ENCODE measurements at regions not wholly inside any gene's neighbourhood (a gene's known extent, or its start where the extent isn't known, plus 50 kb on each side); places are given as distances from the start of the nearest gene placed in this dataset.

- H3K27me3 ChIP-seq: no peaks in the 10 kb centered on the region
- no peak overlapping the region for H3K4me3 ChIP-seq
- no peak for DNase-seq (ENCODE audit: low spot score)
- H3K27ac ChIP-seq: no peak overlapping the region
- H3K36me3 ChIP-seq: no peaks in the 10 kb centered on the region
- peaks cover 0 to 3% of the 10 kb centered on the region in 2 donors for H3K9me3 ChIP-seq
- no peaks in the 10 kb centered on the region for H3K4me1 ChIP-seq
- TF ChIP-seq, protein P1, sequence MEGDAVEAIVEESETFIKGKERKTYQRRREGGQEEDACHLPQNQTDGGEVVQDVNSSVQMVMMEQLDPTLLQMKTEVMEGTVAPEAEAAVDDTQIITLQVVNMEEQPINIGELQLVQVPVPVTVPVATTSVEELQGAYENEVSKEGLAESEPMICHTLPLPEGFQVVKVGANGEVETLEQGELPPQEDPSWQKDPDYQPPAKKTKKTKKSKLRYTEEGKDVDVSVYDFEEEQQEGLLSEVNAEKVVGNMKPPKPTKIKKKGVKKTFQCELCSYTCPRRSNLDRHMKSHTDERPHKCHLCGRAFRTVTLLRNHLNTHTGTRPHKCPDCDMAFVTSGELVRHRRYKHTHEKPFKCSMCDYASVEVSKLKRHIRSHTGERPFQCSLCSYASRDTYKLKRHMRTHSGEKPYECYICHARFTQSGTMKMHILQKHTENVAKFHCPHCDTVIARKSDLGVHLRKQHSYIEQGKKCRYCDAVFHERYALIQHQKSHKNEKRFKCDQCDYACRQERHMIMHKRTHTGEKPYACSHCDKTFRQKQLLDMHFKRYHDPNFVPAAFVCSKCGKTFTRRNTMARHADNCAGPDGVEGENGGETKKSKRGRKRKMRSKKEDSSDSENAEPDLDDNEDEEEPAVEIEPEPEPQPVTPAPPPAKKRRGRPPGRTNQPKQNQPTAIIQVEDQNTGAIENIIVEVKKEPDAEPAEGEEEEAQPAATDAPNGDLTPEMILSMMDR (IDR thresholded peaks at IDR 0.05): no peak
Measured at GRCh38 chr3:36227980-36228379, 152.3 kb upstream of the STAC start.

DNA sequence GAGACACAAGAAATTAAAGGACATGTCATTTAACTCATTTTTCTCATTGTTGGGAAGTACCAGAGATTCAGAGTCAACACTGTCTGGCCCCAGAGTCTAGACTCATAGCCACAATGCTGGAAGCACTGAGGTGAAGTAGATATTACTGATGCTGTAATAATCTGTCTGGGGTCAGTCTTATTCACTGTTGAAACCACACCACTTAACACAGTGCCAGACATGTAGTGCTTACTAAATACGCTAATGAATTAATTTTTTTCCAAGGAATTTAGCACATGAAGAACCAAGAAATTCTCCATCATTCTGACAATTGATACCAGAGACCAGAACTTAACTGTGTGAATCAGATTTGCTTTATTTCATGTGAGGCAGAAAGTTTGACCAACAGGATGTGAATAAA is 150.8 kb upstream of the STAC start:
- Histone ChIP-seq H3K27me3 (no peaks in the 10 kb centered on the region), H3K27ac (no peak overlapping the region), H3K9me3 (peaks cover 0 to 3% of the 10 kb centered on the region in 2 donors), H3K4me3 (no peak overlapping the region), H3K36me3 (no peaks in the 10 kb centered on the region), H3K4me1 (no peaks in the 10 kb centered on the region)
- TF ChIP-seq, protein P1 (IDR thresholded peaks at IDR 0.05): no peak
- DNase-seq (ENCODE audit: low spot score): no peak

DNA sequence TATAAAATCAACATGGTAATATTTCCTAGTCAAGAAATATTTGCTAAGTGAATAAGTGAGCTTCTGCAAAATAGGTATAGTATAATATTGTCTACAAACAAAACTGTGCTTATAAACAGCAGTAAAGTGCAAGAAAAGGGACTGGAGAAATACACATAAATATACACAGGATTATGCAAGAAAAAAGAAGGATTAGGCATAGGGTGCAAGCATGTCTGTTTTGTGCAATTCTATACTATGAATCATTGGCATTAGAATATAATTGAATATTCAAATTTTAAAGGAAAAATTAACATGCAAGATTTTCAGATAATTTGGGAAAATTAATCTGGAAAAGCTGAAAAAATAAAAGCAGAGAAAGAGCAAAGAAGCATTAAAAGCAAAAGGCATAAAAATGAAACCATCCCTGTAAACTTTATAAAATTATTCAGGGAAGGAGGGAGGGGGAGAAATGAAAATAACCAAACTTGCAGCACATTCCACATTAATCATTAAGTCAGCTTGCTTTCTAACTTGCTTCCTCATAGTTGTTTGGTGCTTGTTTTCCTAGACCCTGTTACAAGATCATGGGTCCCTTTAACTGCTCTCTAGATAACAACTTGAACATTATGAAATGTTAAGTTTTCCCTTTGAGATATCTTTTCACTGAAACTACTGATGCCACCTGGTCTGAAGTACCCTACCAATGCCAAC is 147.4 kb upstream of the STAC start:
- Histone ChIP-seq H3K4me3 (no peak overlapping the region), H3K36me3 (no peaks in the 10 kb centered on the region), H3K27ac (no peak overlapping the region), H3K9me3 (no peaks in the 10 kb centered on the region), H3K4me1 (no peaks in the 10 kb centered on the region), H3K27me3 (no peaks in the 10 kb centered on the region)
- TF ChIP-seq, protein P1 (IDR thresholded peaks at IDR 0.05): no peak
- DNase-seq (ENCODE audit: low spot score): no peak

DNA sequence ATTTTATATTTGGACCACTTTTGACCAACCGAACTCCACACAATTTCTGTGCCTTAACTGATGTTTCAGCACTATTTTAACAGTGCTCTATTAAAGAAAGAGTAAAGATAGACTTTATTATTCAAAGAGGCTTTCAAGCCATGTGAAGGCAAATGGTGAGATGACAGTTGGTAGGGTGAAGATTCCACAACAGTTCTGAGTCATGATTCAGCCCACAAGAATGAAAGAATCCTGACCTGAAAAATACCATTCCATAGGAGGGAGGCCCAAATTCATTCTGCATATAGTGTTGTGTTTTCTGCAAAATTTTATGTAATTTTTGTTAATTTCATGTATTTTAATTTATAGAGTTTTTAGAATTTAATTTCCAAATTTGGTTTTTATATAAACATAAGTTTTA is 135.6 kb upstream of the STAC start:
- no peak overlapping the region for H3K27ac ChIP-seq
- TF ChIP-seq, protein P1 (IDR thresholded peaks at IDR 0.05): no peak
- H3K27me3 ChIP-seq: no peaks in the 10 kb centered on the region
- H3K4me1 ChIP-seq: no peaks in the 10 kb centered on the region
- H3K4me3 ChIP-seq: no peak overlapping the region
- no peak for DNase-seq (ENCODE audit: low spot score)
- H3K36me3 ChIP-seq: no peaks in the 10 kb centered on the region
- H3K9me3 ChIP-seq: no peaks in the 10 kb centered on the region

- TF ChIP-seq, protein P1 (IDR thresholded peaks at IDR 0.05): no peak
Measured at GRCh38 chr3:36248374-36248773, 131.9 kb upstream of the STAC start.

DNA sequence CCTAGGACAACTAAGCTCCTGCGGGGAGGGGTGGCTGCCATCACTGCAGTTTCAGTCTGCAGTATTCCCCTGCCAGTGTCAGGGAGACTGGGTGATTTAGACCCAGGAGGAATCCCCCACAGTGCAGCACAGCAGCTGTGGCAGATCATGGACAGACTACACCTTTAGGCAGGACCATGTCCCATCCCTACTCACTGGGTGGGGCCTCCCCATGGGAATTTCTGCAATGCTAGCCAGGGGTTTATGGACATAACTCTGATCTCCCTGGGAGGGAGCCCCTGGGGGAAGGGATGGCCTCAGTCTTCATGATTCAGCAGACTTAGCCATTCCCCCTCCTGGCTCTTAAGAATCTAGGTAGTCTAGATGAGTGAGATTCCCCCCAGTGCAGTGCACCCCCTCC is 130.1 kb upstream of the STAC start:
- Histone ChIP-seq H3K4me3 (no peak overlapping the region), H3K27me3 (no peaks in the 10 kb centered on the region), H3K36me3 (no peaks in the 10 kb centered on the region), H3K9me3 (peaks cover 0 to 27% of the 10 kb centered on the region in 2 donors), H3K4me1 (no peaks in the 10 kb centered on the region), H3K27ac (no peak overlapping the region)
- TF ChIP-seq, protein P1 (IDR thresholded peaks at IDR 0.05): no peak
- no peak for DNase-seq (ENCODE audit: low spot score)

More at GRCh38 chr3:36248374-36248773, 131.9 kb upstream of the STAC start:
- H3K4me1 ChIP-seq: no peaks in the 10 kb centered on the region
- no peak overlapping the region for H3K4me3 ChIP-seq
- H3K36me3 ChIP-seq: no peaks in the 10 kb centered on the region
- H3K27ac ChIP-seq: no peak overlapping the region
- peaks cover 0 to 18% of the 10 kb centered on the region in 2 donors for H3K9me3 ChIP-seq
- DNase-seq (ENCODE audit: low spot score): no peak
- no peaks in the 10 kb centered on the region for H3K27me3 ChIP-seq

All from right atrium auricular region (tissue), 2 donors.